ENCODE measurements at regions not wholly inside any gene's neighbourhood (a gene's known extent, or its start where the extent isn't known, plus 50 kb on each side); places are given as distances from the start of the nearest gene placed in this dataset.

DNA sequence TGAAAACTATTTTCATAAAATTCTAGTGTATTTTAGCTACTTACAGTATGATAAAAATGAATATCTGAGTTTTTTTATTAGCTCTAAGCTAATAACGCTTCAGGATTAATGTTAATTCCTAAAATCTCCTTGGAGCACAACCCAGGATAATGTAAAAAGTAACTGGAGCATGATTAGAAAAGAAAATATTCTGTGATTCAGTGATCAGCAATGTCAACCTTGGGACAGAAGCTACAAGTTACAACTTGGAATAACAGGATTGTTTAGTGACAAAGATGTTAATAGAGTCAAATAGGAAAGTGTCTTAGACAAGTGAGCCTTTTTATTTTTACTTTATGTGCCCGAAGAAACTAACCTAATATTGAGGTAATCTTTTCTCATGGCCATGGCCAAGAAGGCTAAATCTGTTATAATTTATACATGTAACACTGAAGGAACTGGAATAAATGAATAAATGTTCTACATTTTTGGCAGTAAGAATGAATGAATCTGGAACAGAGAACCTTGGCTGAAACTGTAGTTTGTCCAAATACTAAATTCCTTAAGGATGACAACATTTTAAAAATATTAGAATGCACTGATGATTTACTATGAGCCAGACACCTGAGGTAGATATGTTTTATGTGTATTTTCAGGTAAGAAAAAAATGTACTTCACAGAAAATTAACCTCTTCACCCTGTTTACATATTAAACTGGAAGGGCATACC, 994.0 kb downstream of the GRIK2 start:
- TF ChIP-seq POLR2AphosphoS5 (IDR thresholded peaks at IDR 0.05) (no peak), POLR2A (IDR thresholded peaks at IDR 0.05) (no peak)
